ENCODE measurements at regions not wholly inside any gene's neighbourhood (a gene's known extent, or its start where the extent isn't known, plus 50 kb on each side); places are given as distances from the start of the nearest gene placed in this dataset.

- H3K4me1 ChIP-seq, result no peaks in the 10 kb centered on the region
- no peaks in the 10 kb centered on the region for H3K9me3 ChIP-seq
- no peak overlapping the region for H3K4me3 ChIP-seq
- H3K27ac ChIP-seq, result no peak overlapping the region
- 46 to 72% (median 63%) methylated on average over 5 of the region's 5 CpGs for WGBS, 5 donors
- no peaks in the 10 kb centered on the region for H3K27me3 ChIP-seq (replicated peaks in 1 of 7)
- H3K36me3 ChIP-seq, result no peaks in the 10 kb centered on the region
- intact Hi-C loops (cut with DNase I; ENCODE audit: low total_unique reads), result no loop called here
- DNase-seq, result no peak
- TF ChIP-seq POLR2A (IDR thresholded peaks at IDR 0.05) (no peak), CTCF (IDR thresholded peaks at IDR 0.05 in 8 of 11, conservative IDR thresholded peaks at IDR 0.05 in 3 of 11) (no peak), POLR2AphosphoS5 (IDR thresholded peaks at IDR 0.05) (no peak)
Observed at GRCh38 chr15:62791694-62792093, 250.9 kb upstream of the TPM1 start.

GRCh38 chr15:62792986-62793751 lies 249.4 kb upstream of the TPM1 start:
- intact Hi-C loops (cut with DNase I; ENCODE audit: low total_unique reads), result no loop called here
- H3K4me1 ChIP-seq, result no peaks in the 10 kb centered on the region
- TF ChIP-seq POLR2AphosphoS5 (IDR thresholded peaks at IDR 0.05), result no peak
- no peaks in the 10 kb centered on the region for H3K27me3 ChIP-seq (replicated peaks in 1 of 7)
- no peak overlapping the region for H3K27ac ChIP-seq
- no peak overlapping the region for H3K4me3 ChIP-seq
- no peak for DNase-seq
- no peaks in the 10 kb centered on the region for H3K9me3 ChIP-seq
- H3K36me3 ChIP-seq, result no peaks in the 10 kb centered on the region
- WGBS, 5 donors, result 78 to 88% (median 81%) methylated on average over 5 to 6 of the region's 6 CpGs

GRCh38 chr15:62793752-62794144 lies 248.8 kb upstream of the TPM1 start:
- Histone ChIP-seq H3K4me1 (no peaks in the 10 kb centered on the region), H3K27me3 (replicated peaks in 1 of 7) (no peaks in the 10 kb centered on the region), H3K36me3 (no peaks in the 10 kb centered on the region), H3K27ac (no peak overlapping the region), H3K4me3 (no peak overlapping the region), H3K9me3 (no peaks in the 10 kb centered on the region)
- WGBS, 5 donors, result 73 to 89% (median 83%) methylated on average over 5 of the region's 5 CpGs
- intact Hi-C loops (cut with DNase I; ENCODE audit: low total_unique reads), result no loop called here
- no peak for TF ChIP-seq POLR2AphosphoS5 (IDR thresholded peaks at IDR 0.05)
- no peak for TF ChIP-seq CTCF (IDR thresholded peaks at IDR 0.05 in 8 of 11, conservative IDR thresholded peaks at IDR 0.05 in 3 of 11)
- no peak for TF ChIP-seq POLR2A (IDR thresholded peaks at IDR 0.05)
- no peak for DNase-seq

GRCh38 chr15:62795171-62795570 lies 247.4 kb upstream of the TPM1 start:
- no peaks in the 10 kb centered on the region for H3K36me3 ChIP-seq
- no peaks in the 10 kb centered on the region for H3K4me1 ChIP-seq
- WGBS, 5 donors, result 85 to 95% (median 91%) methylated on average over 13 of the region's 13 CpGs
- H3K27ac ChIP-seq, result no peak overlapping the region
- no peak for DNase-seq
- H3K9me3 ChIP-seq, result no peaks in the 10 kb centered on the region
- intact Hi-C loops (cut with DNase I; ENCODE audit: low total_unique reads), result no loop called here
- TF ChIP-seq POLR2A (IDR thresholded peaks at IDR 0.05) (no peak), CTCF (IDR thresholded peaks at IDR 0.05 in 8 of 11, conservative IDR thresholded peaks at IDR 0.05 in 3 of 11) (no peak), POLR2AphosphoS5 (IDR thresholded peaks at IDR 0.05) (no peak)
- no peak overlapping the region for H3K4me3 ChIP-seq
- H3K27me3 ChIP-seq (replicated peaks in 1 of 7), result no peaks in the 10 kb centered on the region
